NCI-H187 treated with DMSO at 0.1 percent for 48 hours (cell line): ENCODE measurements at regions not wholly inside any gene's neighbourhood (a gene's known extent, or its start where the extent isn't known, plus 50 kb on each side); places are given as distances from the start of the nearest gene placed in this dataset.
"Not testable (repeated sequence)": the region's sequence is repeated elsewhere in the genome, so short reads cannot be mapped to it uniquely, and the experiment has no call there.

Experiments
- DNase-seq: peaks from one replicate; lab custom pipeline; 2025; lab: John Stamatoyannopoulos, UW

DNA sequence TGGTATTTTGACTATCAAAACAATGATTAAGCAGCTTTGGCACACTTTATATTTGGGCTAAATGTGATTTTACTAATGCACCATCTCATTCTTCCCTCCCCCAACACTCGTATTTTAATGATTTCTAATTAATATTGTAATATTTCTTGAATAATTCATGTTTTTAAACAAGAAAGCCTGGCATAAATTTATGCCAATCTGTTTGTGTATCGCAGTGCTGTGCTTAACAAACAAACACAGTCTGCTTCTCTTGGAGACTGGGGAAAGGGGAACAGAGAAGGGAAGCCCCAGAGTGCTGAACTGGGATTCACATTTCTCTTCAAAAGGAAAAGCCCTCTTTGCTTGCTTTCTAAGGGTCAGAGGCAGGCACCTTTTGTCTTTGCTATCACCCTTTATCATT lies 496.9 kb upstream of the STXBP6 start:
- no peak for DNase-seq

DNA sequence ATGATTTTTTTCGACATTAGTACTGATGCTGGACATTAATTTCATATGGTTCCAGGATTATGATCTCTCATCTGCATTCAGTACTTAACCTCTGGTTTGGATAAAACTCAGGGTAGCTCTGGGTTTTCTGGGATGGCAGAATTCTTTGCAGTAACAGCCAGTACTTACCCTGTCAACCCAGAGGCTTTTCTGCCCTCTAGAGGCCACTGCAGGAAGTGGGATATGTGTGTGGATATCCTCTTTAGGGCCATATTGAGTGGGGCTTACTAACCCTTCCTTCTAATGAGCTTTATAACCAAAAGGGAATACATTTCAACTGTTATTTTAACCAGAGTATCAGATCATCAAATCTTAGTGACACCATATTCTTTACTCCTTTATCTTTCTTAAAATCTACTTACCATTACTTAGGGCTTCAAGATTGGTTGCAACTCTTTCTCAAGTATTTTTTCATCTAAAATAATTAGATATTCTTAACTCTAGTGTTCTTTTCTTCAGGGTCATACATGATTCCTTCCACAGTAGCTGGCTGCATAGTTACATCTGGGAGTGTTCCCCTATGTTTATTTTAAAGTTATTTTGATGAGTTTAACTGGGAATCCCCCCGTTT lies 488.0 kb upstream of the STXBP6 start:
- DNase-seq: no peak

DNA sequence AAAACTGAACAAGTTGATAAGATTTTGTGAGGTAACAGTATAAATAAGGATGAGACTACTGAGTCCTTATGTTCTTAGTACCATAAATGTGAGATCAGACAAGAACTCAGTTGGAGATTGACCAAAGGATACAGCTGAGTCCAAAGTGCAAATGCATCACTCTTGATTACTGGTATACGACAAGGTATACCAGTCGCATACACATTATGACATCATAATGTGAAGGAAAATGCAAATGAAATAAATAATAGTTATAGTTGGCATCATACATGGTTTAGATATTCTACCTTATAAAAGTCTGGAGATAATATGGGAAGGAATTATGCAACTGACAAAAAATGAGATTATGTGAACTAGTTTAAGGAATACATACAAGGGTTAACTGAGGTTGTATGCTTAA lies 476.3 kb upstream of the STXBP6 start:
- no peak for DNase-seq

DNA sequence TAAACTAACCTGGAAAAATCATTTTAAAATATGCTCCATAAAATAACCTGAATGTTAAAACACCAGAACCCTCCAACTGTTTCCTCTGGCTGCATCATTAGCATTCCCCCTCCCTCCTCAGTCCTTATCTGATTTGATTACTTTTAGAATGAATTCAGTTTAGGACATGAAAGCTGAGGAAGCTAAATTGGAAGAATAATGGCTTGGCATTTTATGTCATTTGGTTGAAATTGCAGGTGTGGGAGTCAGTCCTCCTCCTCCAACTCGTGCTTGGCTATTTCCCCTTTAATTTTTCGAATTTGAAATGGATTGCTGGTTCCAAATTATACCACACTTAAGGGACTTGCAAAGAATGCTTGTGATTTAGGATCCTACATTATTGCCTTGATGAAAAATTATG lies 473.0 kb upstream of the STXBP6 start:
- DNase-seq: no peak

DNA sequence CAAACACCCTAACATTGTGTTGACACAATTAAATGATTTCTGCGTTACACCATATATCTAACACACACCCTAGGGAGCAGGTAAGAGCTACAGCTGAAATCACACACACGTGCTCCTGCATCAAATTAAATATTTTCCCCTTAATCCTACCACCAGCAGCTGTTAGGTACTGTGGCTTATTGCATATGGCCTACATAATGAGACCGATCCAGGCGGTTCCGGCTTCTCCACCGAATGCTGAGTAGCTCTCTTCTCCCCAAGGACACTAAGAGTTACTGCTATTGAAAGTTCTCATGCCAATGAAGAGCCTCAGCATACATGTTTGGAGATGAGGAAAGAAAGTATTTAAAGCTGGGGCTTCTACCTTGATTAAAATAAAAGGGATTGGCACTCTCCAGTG lies 472.2 kb upstream of the STXBP6 start:
- no peak for DNase-seq

DNA sequence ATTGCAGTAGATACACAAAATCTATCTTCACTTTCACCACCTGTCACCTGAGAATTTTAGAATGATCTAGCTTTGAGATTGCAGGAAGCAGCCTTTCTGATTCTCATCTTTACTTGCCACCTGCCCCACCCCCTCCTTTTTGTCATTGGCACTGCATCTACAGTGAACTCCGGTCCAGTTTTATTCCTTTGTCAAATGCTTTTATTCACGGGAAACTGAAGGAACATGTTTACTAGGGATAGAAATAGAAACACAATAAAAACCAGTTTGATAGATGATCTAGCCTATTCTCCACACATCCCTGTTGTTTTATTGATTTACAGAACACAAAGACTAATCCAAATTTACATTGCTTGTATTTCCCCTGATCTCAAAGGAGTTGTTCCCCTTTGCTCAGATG lies 471.7 kb upstream of the STXBP6 start:
- DNase-seq: no peak

DNA sequence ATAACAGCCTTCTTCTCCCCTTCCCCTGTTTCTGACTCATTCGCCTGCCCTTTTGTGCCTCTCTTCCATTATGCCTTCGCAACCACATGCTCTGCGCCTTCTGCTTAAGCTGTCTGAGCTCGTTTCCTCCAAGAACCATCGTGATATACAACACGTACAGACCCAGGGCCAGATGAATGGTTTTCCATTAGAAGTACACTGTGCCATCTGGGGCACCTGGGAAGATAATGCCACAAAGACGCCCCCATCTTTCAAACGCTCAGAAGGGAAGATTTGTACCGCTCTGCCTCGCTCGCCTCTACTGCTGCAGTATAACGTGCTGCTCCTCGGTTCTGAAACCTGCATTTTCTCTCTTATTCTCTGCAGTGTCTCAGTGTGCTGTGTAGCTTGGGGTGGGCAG lies 470.9 kb upstream of the STXBP6 start:
- DNase-seq: no peak

DNA sequence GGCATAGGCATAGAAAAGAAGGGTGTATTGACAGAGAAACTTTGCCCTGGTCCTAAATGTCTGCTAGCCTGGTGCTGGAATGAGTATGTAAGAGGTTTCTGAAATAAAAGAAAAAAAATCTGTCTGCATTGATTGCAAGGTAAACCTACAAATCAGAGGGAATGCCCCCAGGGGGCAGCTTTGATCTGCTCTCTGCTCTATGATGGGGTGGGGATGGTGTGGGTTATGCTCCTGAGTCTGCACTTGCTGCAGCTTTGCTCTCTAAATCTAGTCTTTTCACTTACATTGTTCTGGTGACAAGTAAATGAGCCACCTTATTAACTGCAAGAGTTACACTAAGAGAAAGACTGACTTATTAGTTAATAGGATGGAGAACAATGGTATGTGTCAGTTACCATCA lies 468.4 kb upstream of the STXBP6 start:
- no peak for DNase-seq

DNA sequence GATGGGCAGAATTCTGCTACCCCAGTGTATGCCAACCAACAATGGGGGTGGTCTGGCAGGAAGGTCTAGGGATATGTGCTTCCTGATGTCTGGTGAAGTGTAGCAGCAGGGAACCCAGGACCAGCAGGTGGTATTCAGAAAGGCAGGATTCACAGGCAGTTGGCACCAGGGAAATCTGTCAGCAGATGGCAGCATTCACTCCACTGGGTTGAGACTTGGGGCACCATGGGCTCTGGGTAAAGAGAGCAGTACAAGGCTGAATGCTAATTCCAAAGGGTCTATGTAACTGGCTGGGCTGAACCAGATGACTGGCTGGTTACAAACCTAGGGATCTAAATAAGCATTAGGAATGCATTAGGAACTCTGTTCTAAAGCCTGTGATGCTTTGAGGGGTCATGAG lies 466.9 kb upstream of the STXBP6 start:
- no peak for DNase-seq

DNA sequence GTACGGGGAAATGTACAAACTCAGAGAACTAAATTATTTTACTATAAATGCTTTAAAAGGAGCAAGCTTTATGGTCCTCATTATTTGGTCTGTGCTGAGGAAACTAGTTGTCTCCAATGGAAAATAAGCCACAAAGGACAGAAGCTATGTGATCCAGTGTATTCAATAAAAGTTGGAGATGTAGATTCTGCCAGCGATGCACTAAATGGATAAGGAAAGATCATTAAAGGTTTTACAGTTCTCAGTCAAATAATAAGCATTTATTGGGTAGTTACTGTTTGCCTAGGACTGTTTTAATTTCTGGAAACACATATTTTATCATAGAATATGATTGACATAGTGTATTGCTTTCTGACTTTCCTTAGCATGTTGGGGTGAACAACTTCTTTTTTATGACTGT lies 458.9 kb upstream of the STXBP6 start:
- DNase-seq: no peak

DNA sequence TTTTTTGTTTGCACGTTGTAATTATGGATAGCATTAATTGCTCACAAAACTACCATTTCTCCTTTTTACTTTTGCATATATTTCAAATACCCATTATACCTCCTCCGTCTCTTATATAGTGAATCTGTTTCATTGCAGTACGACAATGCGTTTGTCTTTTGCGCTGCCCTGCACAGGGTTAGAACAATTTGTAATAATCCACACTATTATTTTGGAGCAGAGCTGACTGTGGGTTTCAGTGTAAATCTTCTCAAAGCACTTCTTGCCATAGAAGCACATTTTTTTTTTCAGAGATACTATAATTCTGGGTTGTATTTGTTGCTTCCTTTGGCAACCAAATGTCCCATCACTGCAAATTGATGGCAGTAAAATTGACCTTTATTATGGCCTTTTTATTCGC lies 451.8 kb upstream of the STXBP6 start:
- no peak for DNase-seq

DNA sequence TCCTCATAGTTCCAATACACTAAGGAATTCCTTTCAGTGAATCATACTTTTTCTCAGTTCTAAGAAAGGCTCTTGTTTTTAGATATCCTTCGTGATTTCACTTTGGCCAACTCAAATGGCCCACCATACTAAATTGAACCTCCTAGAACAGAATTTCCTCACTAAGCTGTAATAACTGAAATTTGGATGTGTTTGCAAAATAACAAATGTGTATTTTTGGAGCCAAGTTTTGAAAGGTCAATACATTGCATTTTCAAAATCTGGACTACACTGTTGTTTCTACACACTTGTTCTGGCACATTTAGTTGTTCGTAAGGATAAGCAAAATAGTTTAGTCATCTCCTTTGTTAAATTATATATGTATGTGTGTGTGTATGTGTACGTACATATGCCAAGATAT lies 439.0 kb upstream of the STXBP6 start:
- DNase-seq: no peak

DNA sequence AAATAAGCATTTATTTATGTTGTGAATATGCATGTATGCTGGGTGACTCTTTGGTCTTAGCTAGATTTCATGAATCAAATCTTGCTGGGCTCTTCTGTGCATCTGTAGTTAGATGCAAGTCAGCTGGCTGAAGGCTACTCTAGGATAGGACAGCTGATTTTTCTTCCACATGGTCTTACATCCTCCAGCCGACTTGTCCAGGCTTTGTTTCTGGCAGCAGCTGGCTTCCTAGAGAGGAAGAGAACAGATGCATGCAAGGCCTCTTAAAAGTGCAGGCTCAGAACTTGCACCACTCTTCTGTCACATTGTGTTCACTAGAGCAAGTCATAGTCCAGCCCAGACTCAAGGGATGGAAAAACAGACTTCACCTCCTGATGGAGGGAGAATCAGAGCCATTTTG lies 435.4 kb upstream of the STXBP6 start:
- no peak for DNase-seq

DNA sequence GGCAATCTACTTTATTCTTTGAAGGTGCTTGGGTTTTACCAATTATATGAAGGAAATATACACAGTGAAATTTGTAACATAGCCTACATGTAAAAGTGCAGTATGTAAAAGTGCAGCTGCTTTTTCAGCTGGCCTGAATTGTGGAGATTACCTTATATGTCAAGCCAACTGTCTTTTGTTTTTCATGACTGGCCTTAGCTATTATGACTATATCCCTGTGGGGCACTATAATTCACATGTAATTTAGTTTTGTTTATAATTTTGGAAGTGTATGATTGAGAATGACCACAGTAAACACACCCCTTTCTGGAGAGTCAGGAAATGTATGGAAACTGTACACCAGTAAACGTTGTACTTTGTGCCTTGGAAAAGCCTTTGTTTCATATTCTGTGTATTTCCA lies 435.0 kb upstream of the STXBP6 start:
- DNase-seq: no peak

DNA sequence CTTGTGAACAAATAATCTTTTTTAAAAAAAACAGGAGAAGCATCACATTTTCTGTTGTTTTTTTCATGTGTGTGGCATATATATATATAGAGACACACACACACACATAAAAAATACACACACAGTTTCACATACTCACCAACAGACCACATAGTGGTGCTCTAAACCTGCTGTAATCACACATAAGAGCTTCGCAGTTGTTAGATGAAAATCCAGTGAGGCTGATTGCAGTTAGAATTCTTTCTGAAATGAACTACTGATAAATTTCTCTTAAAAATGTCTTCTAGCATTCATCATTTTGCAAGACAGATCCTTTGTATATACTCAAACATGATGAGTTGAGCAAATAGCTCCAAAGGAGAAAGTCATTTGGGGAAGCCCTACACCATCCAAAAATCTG lies 434.3 kb upstream of the STXBP6 start:
- no peak for DNase-seq

DNA sequence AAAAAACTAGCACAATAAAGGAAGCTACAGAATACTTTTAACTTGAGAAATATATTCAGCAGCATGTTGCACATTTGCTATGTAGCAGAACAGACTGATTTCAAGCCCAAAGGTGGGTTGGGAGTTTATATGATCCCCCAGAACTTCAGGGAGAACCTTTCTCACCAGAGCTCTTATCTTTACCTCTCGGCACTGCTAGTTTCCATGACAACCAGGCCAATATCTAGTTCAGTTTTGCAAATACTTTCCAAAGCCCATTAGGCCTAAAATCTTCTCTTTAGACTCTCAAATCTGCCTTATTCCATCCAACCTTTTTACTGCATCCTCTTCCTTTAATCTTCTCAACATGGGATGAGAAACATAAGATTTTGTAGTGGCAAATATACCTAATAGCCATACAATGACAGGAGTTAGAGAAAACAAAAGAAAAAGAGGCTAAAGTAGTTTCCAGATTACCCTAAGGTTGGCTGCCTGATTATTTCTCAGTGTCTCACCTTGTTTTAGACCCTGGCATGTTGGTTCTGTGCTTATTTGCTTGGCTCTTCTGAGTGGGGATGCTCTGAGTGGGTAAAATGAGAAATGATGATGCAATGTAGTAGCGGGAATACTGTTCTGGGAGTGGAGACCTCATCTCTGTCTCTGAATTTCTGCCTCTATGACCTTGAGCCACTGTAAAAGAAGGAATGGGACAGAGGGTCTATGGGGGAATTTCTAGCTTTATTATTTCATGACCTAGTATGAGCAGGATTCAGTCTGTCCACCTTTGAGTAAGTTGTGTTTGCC lies 427.6 kb upstream of the STXBP6 start:
- DNase-seq: no peak

DNA sequence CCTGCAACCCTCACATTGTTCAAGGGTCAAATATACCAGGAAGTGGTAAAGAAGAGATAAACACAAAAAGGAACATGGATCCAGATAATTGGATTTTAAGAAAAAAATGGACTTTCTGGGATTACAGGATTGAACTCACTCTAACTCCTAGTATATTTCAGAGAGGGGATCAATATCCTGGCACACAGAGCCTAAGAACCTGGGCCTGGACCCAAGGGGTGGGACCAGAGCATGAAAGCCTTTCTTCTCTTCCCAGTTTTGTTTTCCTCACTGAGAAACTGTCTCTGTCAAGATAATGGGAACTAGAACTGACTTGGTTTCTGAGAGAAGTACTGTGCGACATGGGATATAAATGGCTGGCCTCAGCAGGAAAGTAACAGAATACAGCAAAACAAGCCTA lies 422.8 kb upstream of the STXBP6 start:
- no peak for DNase-seq

DNA sequence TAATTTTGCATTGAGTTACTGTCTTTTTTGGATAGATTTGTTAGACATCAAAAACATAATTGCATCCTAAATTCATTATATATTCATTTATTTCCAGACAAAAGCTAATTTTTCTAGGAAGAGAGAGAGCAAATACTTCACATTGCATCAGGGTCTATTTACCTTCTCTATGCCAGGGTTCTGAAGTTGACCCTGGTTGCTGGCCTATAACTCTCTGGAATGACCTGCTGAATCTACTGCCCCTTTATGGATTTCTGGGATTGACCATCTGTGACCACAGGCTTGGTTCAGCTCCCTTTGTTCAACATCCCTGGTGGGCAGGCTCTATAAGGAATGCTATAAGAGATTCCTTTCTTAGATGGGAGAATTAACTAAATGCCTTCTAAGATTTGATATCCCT lies 414.8 kb upstream of the STXBP6 start:
- DNase-seq: no peak

DNA sequence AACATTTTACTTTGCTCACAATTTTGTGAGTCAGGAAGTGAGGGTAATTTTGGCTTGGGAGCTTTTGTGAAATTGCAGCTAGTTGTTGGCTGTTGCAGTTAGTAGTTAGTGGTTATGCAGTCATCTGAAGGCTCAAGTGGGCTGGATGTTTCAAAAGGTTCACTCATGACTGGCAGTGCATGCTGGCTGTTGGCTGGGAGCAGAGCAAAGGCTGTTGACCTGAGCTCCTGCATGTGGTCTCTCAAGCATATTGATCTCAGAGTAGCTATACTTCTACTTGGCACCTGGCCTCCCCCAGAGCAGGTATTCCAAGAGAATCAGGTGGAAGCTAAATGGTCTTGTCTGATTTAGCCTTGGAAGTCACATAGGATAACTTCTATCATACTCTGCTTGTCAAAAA lies 414.1 kb upstream of the STXBP6 start:
- DNase-seq: no peak

DNA sequence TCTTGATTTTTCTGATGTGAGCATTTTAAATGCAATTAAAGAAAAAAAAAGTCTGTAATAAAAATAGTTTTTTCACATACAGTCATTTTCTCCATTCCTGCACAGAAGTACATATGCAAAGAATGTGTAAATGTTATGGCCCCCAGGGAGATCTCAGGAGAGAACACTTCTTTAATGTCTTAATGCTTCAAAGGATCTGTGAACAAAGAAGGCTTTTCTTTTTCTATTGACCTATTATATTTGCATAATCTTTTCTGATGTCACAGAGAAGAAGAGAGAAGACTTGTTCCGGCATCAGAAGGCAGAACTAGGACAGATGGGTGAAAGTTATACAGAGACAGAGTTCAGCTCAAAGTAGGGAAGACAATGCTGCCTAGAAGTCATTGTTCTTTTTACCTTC lies 413.5 kb upstream of the STXBP6 start:
- DNase-seq: no peak

DNA sequence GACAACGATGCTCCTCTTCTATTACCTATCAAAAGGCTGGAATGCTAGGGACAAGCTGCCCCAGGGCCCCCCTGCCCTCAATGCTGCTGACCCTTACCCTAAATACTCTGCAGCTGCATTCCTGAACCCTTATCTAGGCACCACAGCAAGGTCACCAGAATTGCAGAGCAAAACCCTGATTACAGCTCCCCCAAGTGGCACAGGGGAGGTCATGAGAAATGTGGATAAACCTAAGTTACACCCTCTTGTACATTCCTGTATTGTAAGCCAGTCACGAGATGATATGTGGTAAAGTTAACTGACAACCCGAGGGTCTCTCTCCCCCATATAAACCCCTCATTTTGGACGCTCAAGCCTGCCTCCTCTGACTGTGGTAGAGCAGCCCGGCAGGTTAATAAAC lies 411.8 kb upstream of the STXBP6 start:
- DNase-seq: no peak

DNA sequence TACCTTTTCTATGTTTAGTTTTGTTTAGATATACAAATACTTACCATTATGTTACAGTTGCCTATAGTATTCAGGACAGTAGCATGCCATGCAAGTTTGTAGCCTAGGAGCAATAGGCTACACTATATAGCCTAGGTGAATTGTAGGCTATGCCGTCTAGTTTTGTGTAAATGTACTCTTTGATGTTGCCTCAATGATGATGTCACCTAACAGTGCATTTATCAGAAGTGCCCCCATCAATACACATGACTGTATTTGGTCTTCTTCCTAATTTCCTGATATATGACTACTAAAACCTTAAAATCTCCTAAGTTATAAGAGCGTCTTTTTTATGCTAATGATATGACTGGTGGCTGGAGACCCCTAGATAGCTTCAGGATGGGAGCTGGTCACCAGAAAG lies 394.4 kb upstream of the STXBP6 start:
- DNase-seq: no peak

DNA sequence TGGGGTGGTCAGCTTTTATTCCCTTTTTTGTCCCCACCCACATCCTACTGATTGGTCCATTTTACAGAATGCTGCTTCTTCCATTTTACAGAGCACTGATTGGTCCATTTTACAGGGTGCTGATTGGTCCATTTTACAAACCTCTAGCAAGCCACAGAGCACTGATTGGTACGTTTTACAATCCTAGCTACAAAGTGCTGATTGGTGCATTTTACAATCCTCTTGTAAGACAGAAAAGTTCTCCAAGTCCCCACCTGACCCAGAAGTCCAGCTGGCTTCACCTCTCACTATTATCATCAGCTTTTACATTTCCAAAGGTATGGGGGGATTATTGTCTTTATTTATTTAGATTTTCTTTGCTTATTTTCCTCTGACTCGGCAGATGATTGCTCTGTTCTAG lies 390.4 kb upstream of the STXBP6 start:
- not testable (repeated sequence) for DNase-seq

DNA sequence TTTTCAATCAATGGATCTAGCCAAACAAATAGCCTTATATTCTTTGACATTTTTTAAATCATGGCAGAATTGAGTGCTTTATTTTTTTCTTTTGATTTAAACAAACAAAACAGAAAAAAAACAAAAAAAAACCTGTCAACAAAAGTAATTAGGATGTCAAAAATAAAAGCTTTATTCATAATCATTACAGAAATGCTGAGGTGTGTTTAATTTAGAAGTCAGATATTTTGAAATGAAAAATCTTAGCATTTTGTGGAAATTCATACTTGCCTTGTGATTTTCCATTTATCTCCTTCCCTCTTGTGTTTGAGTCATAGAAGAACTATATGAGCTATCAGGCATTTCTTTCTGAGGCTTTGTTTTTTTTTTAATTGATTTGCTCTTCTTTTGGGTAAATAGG lies 387.0 kb upstream of the STXBP6 start:
- no peak for DNase-seq
